ENCODE measurements at regions not wholly inside any gene's neighbourhood (a gene's known extent, or its start where the extent isn't known, plus 50 kb on each side); places are given as distances from the start of the nearest gene placed in this dataset.

- no peak overlapping the region for H3K27ac Mint-ChIP-seq (ENCODE audit: low read depth)
- H3K4me1 Mint-ChIP-seq = no peaks in the 10 kb centered on the region
- H3K9me3 Mint-ChIP-seq = no peaks in the 10 kb centered on the region
- H3K36me3 Mint-ChIP-seq (ENCODE audit: insufficient read depth) = no peaks in the 10 kb centered on the region
- H3K4me3 Mint-ChIP-seq = no peak overlapping the region
- no peak for DNase-seq (ENCODE audit: low spot score in 2 of 2)
- no peaks in the 10 kb centered on the region for H3K27me3 Mint-ChIP-seq
- no peak for ATAC-seq (replicated peaks; ENCODE audit: extremely low read depth, poor library complexity, severe bottlenecking)
These were observed 654.2 kb downstream of the OTOL1 start for GRCh38 chr3:162150790-162151189.

- Mint-ChIP-seq H3K9me3 (no peaks in the 10 kb centered on the region), H3K4me3 (no peak overlapping the region), H3K27me3 (no peaks in the 10 kb centered on the region), H3K36me3 (ENCODE audit: insufficient read depth) (no peaks in the 10 kb centered on the region), H3K4me1 (no peaks in the 10 kb centered on the region), H3K27ac (ENCODE audit: low read depth) (no peak overlapping the region)
- DNase-seq (ENCODE audit: low spot score in 2 of 2) (no peak), ATAC-seq (replicated peaks; ENCODE audit: extremely low read depth, poor library complexity, severe bottlenecking) (no peak)
These were observed 656.0 kb downstream of the OTOL1 start for GRCh38 chr3:162152636-162153035.

GRCh38 chr3:162161595-162161994 is 665.0 kb downstream of the OTOL1 start:
- Mint-ChIP-seq H3K4me3 (no peak overlapping the region), H3K27me3 (no peaks in the 10 kb centered on the region), H3K9me3 (peaks cover 21% of the 10 kb centered on the region), H3K27ac (ENCODE audit: low read depth) (no peak overlapping the region), H3K36me3 (ENCODE audit: insufficient read depth) (no peaks in the 10 kb centered on the region), H3K4me1 (no peaks in the 10 kb centered on the region)
- DNase-seq (ENCODE audit: low spot score in 2 of 2) = no peak
- no peak for ATAC-seq (replicated peaks; ENCODE audit: extremely low read depth, poor library complexity, severe bottlenecking)

GRCh38 chr3:162165346-162165745 is 668.7 kb downstream of the OTOL1 start:
- Mint-ChIP-seq H3K9me3 (peaks cover 27% of the 10 kb centered on the region), H3K4me3 (no peak overlapping the region), H3K4me1 (no peaks in the 10 kb centered on the region), H3K36me3 (ENCODE audit: insufficient read depth) (no peaks in the 10 kb centered on the region), H3K27me3 (no peaks in the 10 kb centered on the region), H3K27ac (ENCODE audit: low read depth) (no peak overlapping the region)
- DNase-seq (ENCODE audit: low spot score in 2 of 2) = no peak
- ATAC-seq (replicated peaks; ENCODE audit: extremely low read depth, poor library complexity, severe bottlenecking) = no peak

GRCh38 chr3:162166543-162166942 is 669.9 kb downstream of the OTOL1 start:
- no peak for ATAC-seq (replicated peaks; ENCODE audit: extremely low read depth, poor library complexity, severe bottlenecking)
- Mint-ChIP-seq H3K27me3 (no peaks in the 10 kb centered on the region), H3K4me1 (no peaks in the 10 kb centered on the region), H3K9me3 (peaks cover 27% of the 10 kb centered on the region), H3K4me3 (no peak overlapping the region), H3K27ac (ENCODE audit: low read depth) (no peak overlapping the region), H3K36me3 (ENCODE audit: insufficient read depth) (no peaks in the 10 kb centered on the region)
- DNase-seq (ENCODE audit: low spot score in 2 of 2) = no peak

GRCh38 chr3:162168715-162169114 is 672.1 kb downstream of the OTOL1 start:
- H3K9me3 Mint-ChIP-seq = peaks cover 34% of the 10 kb centered on the region
- no peaks in the 10 kb centered on the region for H3K27me3 Mint-ChIP-seq
- H3K27ac Mint-ChIP-seq (ENCODE audit: low read depth) = no peak overlapping the region
- no peak for ATAC-seq (replicated peaks; ENCODE audit: extremely low read depth, poor library complexity, severe bottlenecking)
- no peak for DNase-seq (ENCODE audit: low spot score in 2 of 2)
- H3K4me1 Mint-ChIP-seq = no peaks in the 10 kb centered on the region
- no peaks in the 10 kb centered on the region for H3K36me3 Mint-ChIP-seq (ENCODE audit: insufficient read depth)
- no peak overlapping the region for H3K4me3 Mint-ChIP-seq

- Mint-ChIP-seq H3K36me3 (ENCODE audit: insufficient read depth) (no peaks in the 10 kb centered on the region), H3K4me3 (no peak overlapping the region), H3K4me1 (no peaks in the 10 kb centered on the region), H3K9me3 (peaks cover 26% of the 10 kb centered on the region), H3K27ac (ENCODE audit: low read depth) (no peak overlapping the region), H3K27me3 (no peaks in the 10 kb centered on the region)
- DNase-seq (ENCODE audit: low spot score in 2 of 2) = no peak
- no peak for ATAC-seq (replicated peaks; ENCODE audit: extremely low read depth, poor library complexity, severe bottlenecking)
These were observed 674.0 kb downstream of the OTOL1 start for GRCh38 chr3:162170581-162170980.

GRCh38 chr3:162171970-162172369 is 675.4 kb downstream of the OTOL1 start:
- ATAC-seq (replicated peaks; ENCODE audit: extremely low read depth, poor library complexity, severe bottlenecking) (no peak), DNase-seq (ENCODE audit: low spot score in 2 of 2) (no peak)
- no peak overlapping the region for H3K27ac Mint-ChIP-seq (ENCODE audit: low read depth)
- no peaks in the 10 kb centered on the region for H3K27me3 Mint-ChIP-seq
- no peak overlapping the region for H3K4me3 Mint-ChIP-seq
- H3K36me3 Mint-ChIP-seq (ENCODE audit: insufficient read depth) = no peaks in the 10 kb centered on the region
- H3K4me1 Mint-ChIP-seq = no peaks in the 10 kb centered on the region
- H3K9me3 Mint-ChIP-seq = peaks cover 27% of the 10 kb centered on the region

- Mint-ChIP-seq H3K4me1 (no peaks in the 10 kb centered on the region), H3K4me3 (no peak overlapping the region), H3K9me3 (peaks cover 23% of the 10 kb centered on the region), H3K27me3 (no peaks in the 10 kb centered on the region), H3K27ac (ENCODE audit: low read depth) (no peak overlapping the region), H3K36me3 (ENCODE audit: insufficient read depth) (no peaks in the 10 kb centered on the region)
- DNase-seq (ENCODE audit: low spot score in 2 of 2) (no peak), ATAC-seq (replicated peaks; ENCODE audit: extremely low read depth, poor library complexity, severe bottlenecking) (no peak)
These were observed 678.5 kb downstream of the OTOL1 start for GRCh38 chr3:162175145-162175544.

GRCh38 chr3:162175878-162176277 is 679.3 kb downstream of the OTOL1 start:
- Mint-ChIP-seq H3K36me3 (ENCODE audit: insufficient read depth) (no peaks in the 10 kb centered on the region), H3K4me3 (no peak overlapping the region), H3K27me3 (no peaks in the 10 kb centered on the region), H3K9me3 (peaks cover 22% of the 10 kb centered on the region), H3K27ac (ENCODE audit: low read depth) (no peak overlapping the region), H3K4me1 (no peaks in the 10 kb centered on the region)
- DNase-seq (ENCODE audit: low spot score in 2 of 2) (no peak), ATAC-seq (replicated peaks; ENCODE audit: extremely low read depth, poor library complexity, severe bottlenecking) (no peak)

- H3K4me3 Mint-ChIP-seq = no peak overlapping the region
- no peaks in the 10 kb centered on the region for H3K27me3 Mint-ChIP-seq
These were observed 686.8 kb downstream of the OTOL1 start for GRCh38 chr3:162183440-162183839.

GRCh38 chr3:162192340-162193029 is 695.9 kb downstream of the OTOL1 start:
- Mint-ChIP-seq H3K4me1 (no peaks in the 10 kb centered on the region), H3K27me3 (no peaks in the 10 kb centered on the region), H3K9me3 (peaks cover 11% of the 10 kb centered on the region), H3K36me3 (ENCODE audit: insufficient read depth) (no peaks in the 10 kb centered on the region), H3K4me3 (no peak overlapping the region), H3K27ac (ENCODE audit: low read depth) (no peak overlapping the region)
- ATAC-seq (replicated peaks; ENCODE audit: extremely low read depth, poor library complexity, severe bottlenecking) (no peak), DNase-seq (ENCODE audit: low spot score in 2 of 2) (no peak)

More at GRCh38 chr3:162183440-162183839, 686.8 kb downstream of the OTOL1 start:
- no peaks in the 10 kb centered on the region for H3K4me1 Mint-ChIP-seq
- peaks cover 2% of the 10 kb centered on the region for H3K36me3 Mint-ChIP-seq (ENCODE audit: insufficient read depth)
- ATAC-seq (replicated peaks; ENCODE audit: extremely low read depth, poor library complexity, severe bottlenecking) (no peak), DNase-seq (ENCODE audit: low spot score in 2 of 2) (no peak)
- H3K27ac Mint-ChIP-seq (ENCODE audit: low read depth) = no peak overlapping the region
- H3K9me3 Mint-ChIP-seq = peaks cover 11% of the 10 kb centered on the region

GRCh38 chr3:162193148-162194095 is 696.8 kb downstream of the OTOL1 start:
- H3K4me3 Mint-ChIP-seq = no peak overlapping the region
- DNase-seq (ENCODE audit: low spot score in 2 of 2) (no peak), ATAC-seq (replicated peaks; ENCODE audit: extremely low read depth, poor library complexity, severe bottlenecking) (no peak)
- no peaks in the 10 kb centered on the region for H3K27me3 Mint-ChIP-seq
- H3K9me3 Mint-ChIP-seq = peaks cover 18% of the 10 kb centered on the region
- no peak overlapping the region for H3K27ac Mint-ChIP-seq (ENCODE audit: low read depth)
- H3K4me1 Mint-ChIP-seq = no peaks in the 10 kb centered on the region
- H3K36me3 Mint-ChIP-seq (ENCODE audit: insufficient read depth) = no peaks in the 10 kb centered on the region
